Keratinocyte (primary cell): ENCODE measurements at regions not wholly inside any gene's neighbourhood (a gene's known extent, or its start where the extent isn't known, plus 50 kb on each side); places are given as distances from the start of the nearest gene placed in this dataset.
"Not testable (repeated sequence)": the region's sequence is repeated elsewhere in the genome, so short reads cannot be mapped to it uniquely, and the experiment has no call there.

ENCODE experiments used
- CTCF ChIP-seq, 3 experiments: IDR thresholded peaks in 1 of 3; conservative IDR thresholded peaks in 1 of 3; optimal IDR thresholded peaks in 1 of 3; 2 replicates in 2 of 3; 3 replicates in 1 of 3; pipeline versions ENCODE3 to v1.5.1; 2011; ENCODE audit warnings: low read length in 3 of 3, mild to moderate bottlenecking in 3 of 3, moderate library complexity in 2 of 3, control low read depth in 1 of 3, inconsistent platforms in 1 of 3; ENCODE audit not compliant: insufficient read depth in 2 of 3; ENCODE audit errors: extremely low read depth in 1 of 3
- EZH2 ChIP-seq: IDR thresholded peaks from one replicate; pipeline ENCODE4 v1.6.1; 2012; ENCODE audit warnings: inconsistent platforms, mild to moderate bottlenecking, low read length, moderate library complexity

GRCh38 chr17:22370988-22371387, 678.7 kb downstream of the KCNJ18 start:
- TF ChIP-seq CTCF (optimal IDR thresholded peaks at IDR 0.05 in 1 of 3, IDR thresholded peaks at IDR 0.05 in 1 of 3, conservative IDR thresholded peaks at IDR 0.05 in 1 of 3; ENCODE audit: extremely low read depth in 1 of 3, insufficient read depth in 2 of 3, low read length in 3 of 3); EZH2: not testable (repeated sequence)
